Testis (tissue), 2 donors: ENCODE measurements at regions not wholly inside any gene's neighbourhood (a gene's known extent, or its start where the extent isn't known, plus 50 kb on each side); places are given as distances from the start of the nearest gene placed in this dataset.

Experiments
- CTCF ChIP-seq, 3 experiments: fragments of 450-650 bp in 2 of 3; fragments of 200-600 bp in 1 of 3; sonication (generic) in 1 of 3; IDR thresholded peaks; one replicate each; pipeline ENCODE4 v1.5.1; 2016 to 2019; ENCODE audit warnings: antibody characterized with exemption in 3 of 3, mild to moderate bottlenecking in 2 of 3, moderate library complexity in 1 of 3
- POLR2A ChIP-seq: fragments of 450-650 bp; IDR thresholded peaks from one replicate; pipeline ENCODE4 v1.6.1; 2017; ENCODE audit warnings: antibody characterized with exemption, mild to moderate bottlenecking, moderate library complexity

- TF ChIP-seq CTCF (IDR thresholded peaks at IDR 0.05) (no peak), POLR2A (no peak)
Observed at GRCh38 chr5:89338935-89339334, 456.0 kb upstream of the MEF2C start.
